ENCODE measurements at regions not wholly inside any gene's neighbourhood (a gene's known extent, or its start where the extent isn't known, plus 50 kb on each side); places are given as distances from the start of the nearest gene placed in this dataset.

DNA sequence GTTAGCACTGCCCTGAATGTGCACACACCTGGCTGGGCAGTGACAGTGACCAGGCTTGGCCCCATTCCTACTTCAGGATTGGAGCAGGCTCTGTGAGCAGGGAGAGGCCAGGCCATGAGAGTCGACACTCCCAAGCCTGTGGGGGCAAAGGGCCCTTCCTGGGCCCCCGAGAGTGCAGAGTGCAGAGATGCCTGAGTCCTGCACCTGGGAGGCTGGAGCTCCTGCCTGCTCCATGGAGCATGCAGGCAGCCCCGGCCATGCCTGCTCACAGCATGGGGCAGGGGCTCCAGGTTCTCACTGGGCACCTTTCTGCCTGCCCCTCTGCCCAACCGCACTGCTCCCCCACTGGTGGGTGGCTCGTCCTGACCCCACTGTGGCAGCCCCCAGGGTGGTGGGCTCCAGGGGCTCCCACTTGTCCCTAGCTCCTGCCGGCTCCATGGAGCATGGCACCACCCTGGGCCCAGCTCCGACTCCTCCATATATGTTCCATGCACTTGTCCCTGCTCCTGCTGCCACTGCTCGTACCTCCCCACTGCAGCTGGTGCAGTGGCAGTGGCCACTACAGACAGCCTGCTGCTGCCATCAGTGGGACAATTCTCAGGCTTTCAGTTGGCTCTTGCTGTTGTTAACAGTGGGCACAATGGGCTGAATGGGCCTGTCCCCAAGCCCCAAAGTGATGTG is 282.0 kb downstream of the RPRM start:
- TF ChIP-seq, protein P1, sequence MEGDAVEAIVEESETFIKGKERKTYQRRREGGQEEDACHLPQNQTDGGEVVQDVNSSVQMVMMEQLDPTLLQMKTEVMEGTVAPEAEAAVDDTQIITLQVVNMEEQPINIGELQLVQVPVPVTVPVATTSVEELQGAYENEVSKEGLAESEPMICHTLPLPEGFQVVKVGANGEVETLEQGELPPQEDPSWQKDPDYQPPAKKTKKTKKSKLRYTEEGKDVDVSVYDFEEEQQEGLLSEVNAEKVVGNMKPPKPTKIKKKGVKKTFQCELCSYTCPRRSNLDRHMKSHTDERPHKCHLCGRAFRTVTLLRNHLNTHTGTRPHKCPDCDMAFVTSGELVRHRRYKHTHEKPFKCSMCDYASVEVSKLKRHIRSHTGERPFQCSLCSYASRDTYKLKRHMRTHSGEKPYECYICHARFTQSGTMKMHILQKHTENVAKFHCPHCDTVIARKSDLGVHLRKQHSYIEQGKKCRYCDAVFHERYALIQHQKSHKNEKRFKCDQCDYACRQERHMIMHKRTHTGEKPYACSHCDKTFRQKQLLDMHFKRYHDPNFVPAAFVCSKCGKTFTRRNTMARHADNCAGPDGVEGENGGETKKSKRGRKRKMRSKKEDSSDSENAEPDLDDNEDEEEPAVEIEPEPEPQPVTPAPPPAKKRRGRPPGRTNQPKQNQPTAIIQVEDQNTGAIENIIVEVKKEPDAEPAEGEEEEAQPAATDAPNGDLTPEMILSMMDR (IDR thresholded peaks at IDR 0.05): no peak
- no peak for TF ChIP-seq EZH2 (IDR thresholded peaks at IDR 0.05; ENCODE audit: borderline replicate concordance, insufficient read depth, low read depth, low read length, poor library complexity, severe bottlenecking)
